GDM1 (cell line): ENCODE measurements at regions not wholly inside any gene's neighbourhood (a gene's known extent, or its start where the extent isn't known, plus 50 kb on each side); places are given as distances from the start of the nearest gene placed in this dataset.
"Not testable (repeated sequence)": the region's sequence is repeated elsewhere in the genome, so short reads cannot be mapped to it uniquely, and the experiment has no call there.

Experiments used
- DNase-seq: peaks from one replicate; lab custom pipeline; 2025; lab: John Stamatoyannopoulos, UW

- DNase-seq: not testable (repeated sequence)
Measured at GRCh38 chr4:63062891-63063290, 1346.4 kb downstream of the TECRL start.

GRCh38 chr4:63049726-63050125, 1359.5 kb downstream of the TECRL start:
- no peak for DNase-seq

- DNase-seq: no peak
Measured at GRCh38 chr4:63049278-63049677, 1360.0 kb downstream of the TECRL start.

- no peak for DNase-seq
Measured at GRCh38 chr4:63036159-63036866, 1372.9 kb downstream of the TECRL start.

GRCh38 chr4:63029380-63029779, 1379.9 kb downstream of the TECRL start:
- DNase-seq: no peak

- no peak for DNase-seq
Measured at GRCh38 chr4:63020661-63021060, 1388.6 kb downstream of the TECRL start.

GRCh38 chr4:63017300-63017699, 1392.0 kb downstream of the TECRL start:
- DNase-seq: no peak

- no peak for DNase-seq
Measured at GRCh38 chr4:62970846-62971245, 1438.4 kb downstream of the TECRL start.

- no peak for DNase-seq
Measured at GRCh38 chr4:62960415-62960814, 1448.8 kb downstream of the TECRL start.

GRCh38 chr4:62953752-62954151, 1455.5 kb downstream of the TECRL start:
- DNase-seq: no peak

- DNase-seq: no peak
Measured at GRCh38 chr4:62952366-62952765, 1456.9 kb downstream of the TECRL start.

GRCh38 chr4:62948108-62948507, 1461.1 kb downstream of the TECRL start:
- DNase-seq: no peak

- DNase-seq: no peak
Measured at GRCh38 chr4:62940229-62940628, 1469.0 kb downstream of the TECRL start.

- no peak for DNase-seq
Measured at GRCh38 chr4:62930884-62931283, 1478.4 kb downstream of the TECRL start.

- DNase-seq: no peak
Measured at GRCh38 chr4:62928483-62928882, 1480.8 kb downstream of the TECRL start.

- DNase-seq: no peak
Measured at GRCh38 chr4:62927574-62927973, 1481.7 kb downstream of the TECRL start.

- DNase-seq: no peak
Measured at GRCh38 chr4:62923783-62924182, 1485.5 kb downstream of the TECRL start.

- no peak for DNase-seq
Measured at GRCh38 chr4:62917649-62918048, 1491.6 kb downstream of the TECRL start.

- DNase-seq: no peak
Measured at GRCh38 chr4:62914758-62915157, 1494.5 kb downstream of the TECRL start.

GRCh38 chr4:62913065-62913464, 1496.2 kb downstream of the TECRL start:
- no peak for DNase-seq

- DNase-seq: no peak
Measured at GRCh38 chr4:62912531-62912930, 1496.7 kb downstream of the TECRL start.

GRCh38 chr4:62909238-62909637, 1500.0 kb downstream of the TECRL start:
- no peak for DNase-seq

- no peak for DNase-seq
Measured at GRCh38 chr4:62901101-62901500, 1508.1 kb downstream of the TECRL start.

- no peak for DNase-seq
Measured at GRCh38 chr4:62899646-62900364, 1509.4 kb downstream of the TECRL start.
